GM19238 (cell line): ENCODE measurements at regions not wholly inside any gene's neighbourhood (a gene's known extent, or its start where the extent isn't known, plus 50 kb on each side); places are given as distances from the start of the nearest gene placed in this dataset.
A peak's percentile ranks its signal among the peaks of the same experiment; 100 is the strongest.

ENCODE experiments used
- DNase-seq: peaks from one replicate; pipeline ENCODE4 v3.0.0; 2011; ENCODE audit warnings: low spot score; ENCODE audit not compliant: insufficient read length

DNA sequence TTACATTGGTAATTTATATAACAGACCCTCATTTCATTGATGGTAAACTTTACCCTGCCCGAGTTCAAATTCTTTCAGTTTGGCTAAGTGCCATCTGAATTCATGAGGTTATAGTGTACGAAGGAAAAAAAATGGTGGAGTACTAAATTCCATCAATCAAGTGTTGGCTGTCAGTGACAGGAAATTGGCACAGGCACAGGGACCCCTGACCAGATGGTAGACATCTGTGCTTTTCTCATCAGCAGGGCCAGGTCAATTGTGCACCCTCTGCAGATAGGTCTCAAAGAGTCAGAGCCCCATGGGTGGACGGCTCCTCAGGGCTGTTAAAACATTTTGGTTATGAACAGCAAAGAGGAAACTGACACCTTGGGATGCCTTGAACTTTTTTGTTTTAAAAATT, 439.2 kb downstream of the SETBP1 start:
- DNase-seq: no peak

GRCh38 chr18:45121146-45121545, 440.5 kb downstream of the SETBP1 start:
- DNase-seq: no peak

DNA sequence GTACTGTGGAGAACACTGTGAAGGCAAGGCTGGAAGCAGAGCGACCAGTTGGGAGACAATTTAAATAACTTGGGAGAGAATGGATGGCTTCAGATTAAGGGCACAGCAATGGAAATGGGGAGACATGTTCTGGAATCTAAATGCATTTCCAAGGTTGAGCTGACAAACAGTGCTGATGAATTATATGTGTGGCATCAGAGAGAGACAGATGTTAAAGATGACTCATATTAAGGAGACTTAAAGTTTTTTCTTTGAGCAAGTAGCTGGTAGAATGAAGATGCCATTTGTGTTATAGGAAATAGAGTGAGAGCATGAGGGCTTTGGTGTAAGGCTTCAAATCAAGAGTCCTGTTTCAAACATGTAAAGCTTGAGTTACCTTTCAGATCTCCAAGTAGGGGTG, 441.8 kb downstream of the SETBP1 start:
- DNase-seq: no peak

- DNase-seq: no peak
Observed at GRCh38 chr18:45127405-45127804, 446.7 kb downstream of the SETBP1 start.

GRCh38 chr18:45133276-45133675, 452.6 kb downstream of the SETBP1 start:
- DNase-seq: no peak

DNA sequence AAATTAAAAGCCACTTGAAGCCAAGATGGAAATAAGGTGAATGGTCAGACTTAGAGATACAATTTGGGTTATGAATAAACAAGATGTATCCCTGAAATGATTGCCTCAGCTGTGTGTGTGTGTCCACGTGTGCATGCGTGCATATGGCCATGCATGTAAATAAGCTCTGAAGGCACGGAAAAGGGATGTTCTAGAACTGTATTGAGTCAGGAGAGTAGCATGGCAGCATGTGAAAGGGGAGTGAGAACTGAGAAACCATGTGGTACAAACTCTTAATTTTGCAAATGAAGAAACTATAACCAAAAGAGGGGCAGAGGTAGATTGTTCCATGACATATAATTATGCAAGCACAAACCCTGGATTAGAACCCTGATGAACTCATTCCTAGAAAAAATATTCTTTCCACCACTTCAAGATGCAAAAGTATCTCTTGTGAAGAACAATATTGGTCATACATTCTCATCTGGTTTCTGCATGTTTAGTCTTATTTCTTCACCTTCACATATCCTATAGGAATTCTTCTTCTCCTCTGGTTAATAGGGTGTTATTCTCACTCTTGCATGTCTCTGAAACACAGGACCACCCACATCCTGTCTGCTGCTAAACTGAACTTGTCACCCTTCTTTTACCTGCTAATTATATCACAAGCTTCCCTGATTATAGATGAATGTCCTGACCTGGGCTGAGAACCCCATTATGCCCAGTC, 455.8 kb downstream of the SETBP1 start:
- no peak for DNase-seq

GRCh38 chr18:45137087-45137419, 456.4 kb downstream of the SETBP1 start:
- DNase-seq: no peak

DNA sequence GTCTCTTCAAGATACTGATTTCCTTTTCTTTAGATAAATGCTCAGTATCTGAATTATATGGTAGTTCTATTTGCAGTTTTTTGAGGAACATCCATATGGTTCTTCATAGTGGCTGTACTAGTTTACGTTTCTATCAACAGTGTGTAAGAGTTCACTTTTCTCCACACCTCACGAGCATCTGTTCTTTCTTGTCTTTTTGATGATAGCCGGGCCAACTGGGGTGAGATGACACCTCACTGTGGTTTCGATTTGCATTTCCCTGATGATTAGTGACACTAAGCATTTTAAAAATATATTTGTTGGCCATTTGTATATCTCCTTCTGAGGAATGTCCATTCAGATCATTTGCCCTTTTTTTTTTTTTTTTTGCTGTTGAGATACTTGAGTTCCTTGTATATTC, 458.8 kb downstream of the SETBP1 start:
- DNase-seq: no peak

DNA sequence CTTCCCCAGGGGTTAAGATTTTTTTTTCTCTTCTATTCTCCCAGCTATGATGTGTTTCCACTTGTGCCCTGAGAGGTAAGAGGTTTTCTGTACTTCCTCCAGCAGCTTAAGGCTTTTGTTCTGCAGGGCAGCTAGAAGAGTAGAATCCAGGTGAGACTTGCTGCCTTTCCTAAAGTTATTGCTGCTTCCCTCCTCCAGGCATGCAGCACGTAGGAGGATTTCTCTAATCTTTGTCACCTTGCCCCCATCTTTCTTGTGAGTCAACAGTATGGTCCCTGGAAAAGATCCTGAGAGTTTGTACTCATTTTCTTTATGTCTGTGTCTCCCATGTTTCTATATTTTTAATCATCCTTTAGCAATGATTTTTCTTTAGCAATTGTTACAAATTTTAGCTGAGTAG, 462.2 kb downstream of the SETBP1 start:
- no peak for DNase-seq

- no peak for DNase-seq
Observed at GRCh38 chr18:45149712-45150111, 465.6 kb upstream of the SLC14A2 start.

- no peak for DNase-seq
Observed at GRCh38 chr18:45151645-45152044, 463.6 kb upstream of the SLC14A2 start.

DNA sequence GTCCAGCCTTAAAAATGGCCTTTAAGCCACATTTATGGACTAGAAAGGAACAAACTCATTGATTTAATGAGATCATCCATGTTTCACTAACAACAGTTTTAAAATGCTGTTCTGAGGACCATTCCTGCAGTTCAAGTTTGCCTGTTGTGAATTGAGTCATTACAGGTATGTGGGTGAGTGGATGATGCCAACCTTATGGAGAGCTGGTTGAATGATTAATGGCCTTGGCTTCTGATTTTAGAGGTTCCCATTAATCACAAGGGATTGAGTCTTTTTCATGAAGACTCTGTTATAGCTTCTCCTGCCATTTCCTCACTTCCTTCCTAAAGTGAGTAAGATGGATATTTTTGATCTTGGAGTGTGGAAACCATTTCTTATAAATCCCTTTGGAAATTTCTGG, 459.8 kb upstream of the SLC14A2 start:
- no peak for DNase-seq

DNA sequence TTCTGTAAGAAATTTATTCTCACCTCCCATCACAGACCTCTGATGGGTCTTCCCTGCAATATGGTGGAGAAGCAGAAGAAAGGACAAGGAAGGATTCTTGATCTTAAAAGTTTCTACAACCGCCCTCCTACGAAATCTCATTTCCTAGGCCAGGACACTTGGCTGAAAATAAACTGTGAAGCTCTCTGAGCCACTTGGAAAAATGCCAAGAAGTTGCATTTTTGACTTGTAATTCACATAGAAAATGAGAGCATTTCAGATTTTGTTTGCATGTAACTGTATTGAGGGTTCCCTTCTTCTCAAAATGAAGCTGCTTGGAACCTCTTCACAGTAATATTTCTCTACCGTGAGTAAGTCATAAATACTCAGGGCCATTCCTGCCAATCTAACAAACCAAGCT, 458.3 kb upstream of the SLC14A2 start:
- no peak for DNase-seq

- DNase-seq: no peak
Observed at GRCh38 chr18:45157576-45157975, 457.7 kb upstream of the SLC14A2 start.

GRCh38 chr18:45161850-45162249, 453.4 kb upstream of the SLC14A2 start:
- peak; percentile 4 for DNase-seq

DNA sequence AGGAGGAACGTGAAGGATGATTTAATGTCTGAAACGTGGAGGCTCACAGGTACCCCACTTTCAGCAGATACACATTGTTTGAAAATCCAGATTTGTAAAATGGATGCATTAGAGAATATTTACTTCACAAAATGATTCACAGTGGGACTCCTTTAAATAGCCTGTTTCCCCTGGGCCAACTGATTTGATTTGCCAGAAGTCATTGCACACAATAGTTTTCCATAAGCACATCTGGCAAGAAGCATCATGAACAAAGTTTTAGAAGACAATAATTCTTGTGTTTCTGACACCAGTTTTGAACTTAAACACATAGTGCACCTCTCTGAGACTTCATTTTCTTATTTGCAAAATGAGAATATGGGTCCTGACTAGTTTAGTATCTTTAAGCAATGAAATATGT, 451.4 kb upstream of the SLC14A2 start:
- no peak for DNase-seq

DNA sequence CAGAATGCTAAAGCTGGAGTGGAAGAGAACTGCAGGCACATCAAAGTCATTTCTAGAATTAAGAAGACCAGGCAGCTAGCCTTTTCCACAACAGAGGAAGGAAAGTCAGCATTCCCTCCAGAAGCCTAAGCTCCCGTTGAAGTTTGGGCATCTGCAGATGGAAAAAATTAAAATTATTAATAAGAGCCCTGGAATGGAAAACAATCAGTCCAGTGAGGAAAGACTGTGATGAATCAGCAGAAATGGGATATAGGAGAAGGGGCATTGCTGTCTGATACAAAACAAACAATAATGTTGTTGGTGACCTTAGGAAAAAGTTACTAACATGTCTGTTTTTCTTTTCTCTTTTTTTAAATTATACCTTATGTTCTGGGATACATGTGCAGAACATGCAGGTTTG, 450.7 kb upstream of the SLC14A2 start:
- DNase-seq: no peak

- DNase-seq: no peak
Observed at GRCh38 chr18:45165176-45165713, 450.0 kb upstream of the SLC14A2 start.

- DNase-seq: no peak
Observed at GRCh38 chr18:45165871-45166270, 449.4 kb upstream of the SLC14A2 start.

DNA sequence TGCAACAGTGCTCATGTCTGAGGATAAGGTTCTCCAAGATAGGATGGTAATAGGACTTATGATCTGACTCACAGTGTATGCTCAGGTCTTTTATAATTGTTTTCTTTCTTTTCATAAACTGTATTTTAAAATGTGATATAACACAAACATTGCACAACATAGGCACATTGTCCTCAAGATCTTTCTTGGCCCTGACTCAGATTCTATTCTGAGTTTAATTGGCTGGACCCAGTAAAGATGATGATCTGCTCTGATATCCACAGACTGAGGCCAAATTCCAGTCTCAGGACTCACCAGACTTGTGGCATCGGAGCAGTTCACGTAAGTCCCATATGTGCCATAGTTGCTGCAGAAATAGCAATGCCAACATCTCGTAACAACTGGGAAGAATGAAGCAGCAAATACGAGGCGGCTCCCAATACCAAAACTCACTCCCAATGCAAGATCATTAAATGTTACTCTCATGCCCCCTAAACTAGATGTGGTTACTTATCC, 448.9 kb upstream of the SLC14A2 start:
- DNase-seq: no peak

DNA sequence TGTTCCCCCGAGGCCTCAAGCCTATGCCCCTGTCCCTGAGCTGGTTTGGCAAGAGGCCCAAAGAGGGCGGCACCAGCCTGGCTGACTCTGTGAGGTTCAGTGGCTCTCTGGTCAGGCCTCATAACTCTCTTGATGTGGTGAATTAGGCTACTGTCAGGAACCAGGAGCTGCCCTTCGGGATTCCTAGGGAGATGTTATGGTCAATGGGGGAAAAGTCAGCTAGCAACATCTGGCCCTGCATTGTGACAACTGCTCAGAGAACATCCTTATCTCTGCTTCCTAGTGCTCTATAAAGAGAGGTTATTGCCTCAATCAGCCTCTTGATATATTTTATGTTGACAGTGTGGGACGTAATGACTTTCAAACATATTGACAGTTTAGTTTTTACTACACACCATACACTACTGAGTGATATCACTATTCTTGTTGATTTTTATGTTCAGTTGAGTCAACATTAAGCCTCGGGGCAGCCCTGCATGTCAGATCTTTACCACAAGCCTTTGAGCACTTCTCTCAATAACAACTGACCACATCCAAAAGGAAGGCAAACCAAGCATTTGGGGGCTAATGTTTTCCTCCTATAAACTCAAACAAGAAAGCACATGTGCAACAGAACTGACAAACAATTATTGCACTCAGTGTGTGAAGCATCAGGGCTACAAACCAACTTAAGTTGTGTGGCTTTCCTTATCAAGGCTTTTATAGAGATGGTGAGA, 448.3 kb upstream of the SLC14A2 start:
- DNase-seq: no peak

- no peak for DNase-seq
Observed at GRCh38 chr18:45167631-45168280, 447.5 kb upstream of the SLC14A2 start.
